ENCODE measurements at regions not wholly inside any gene's neighbourhood (a gene's known extent, or its start where the extent isn't known, plus 50 kb on each side); places are given as distances from the start of the nearest gene placed in this dataset.

GRCh38 chr3:189057369-189057768 is 114.4 kb upstream of the TPRG1 start:
- 81 to 95% (median 90%) methylated on average over 1 of the region's 1 CpG for WGBS, 5 donors
- no peaks in the 10 kb centered on the region for H3K4me1 ChIP-seq
- no peak overlapping the region for H3K27ac ChIP-seq
- H3K36me3 ChIP-seq: no peaks in the 10 kb centered on the region
- DNase-seq: no peak
- H3K9me3 ChIP-seq: peaks cover 0 to 8% (median 6%) of the 10 kb centered on the region in 4 donors
- TF ChIP-seq CTCF (IDR thresholded peaks at IDR 0.05): no peak
- TF ChIP-seq POLR2A (IDR thresholded peaks at IDR 0.05): no peak
- no peak for TF ChIP-seq EP300 (IDR thresholded peaks at IDR 0.05)
- no peak for TF ChIP-seq POLR2AphosphoS5 (IDR thresholded peaks at IDR 0.05)
- no peak overlapping the region for H3K4me3 ChIP-seq
- H3K27me3 ChIP-seq: no peaks in the 10 kb centered on the region
- intact Hi-C loops (cut with DNase I; ENCODE audit: low total_unique reads): no loop called here

- no peak overlapping the region for H3K27ac ChIP-seq
- TF ChIP-seq CTCF (IDR thresholded peaks at IDR 0.05) (no peak), POLR2A (IDR thresholded peaks at IDR 0.05) (no peak), EP300 (IDR thresholded peaks at IDR 0.05) (no peak), POLR2AphosphoS5 (IDR thresholded peaks at IDR 0.05) (no peak)
- DNase-seq: no peak
- no peaks in the 10 kb centered on the region for H3K27me3 ChIP-seq
- no peak overlapping the region for H3K4me3 ChIP-seq
- H3K36me3 ChIP-seq: no peaks in the 10 kb centered on the region
- 57 to 74% (median 62%) methylated on average over 5 of the region's 5 CpGs for WGBS, 5 donors
- H3K9me3 ChIP-seq: peaks cover 0 to 8% (median 7%) of the 10 kb centered on the region in 4 donors
- no peaks in the 10 kb centered on the region for H3K4me1 ChIP-seq
- intact Hi-C loops (cut with DNase I; ENCODE audit: low total_unique reads): no loop called here
Observed at GRCh38 chr3:189058071-189058470, 113.7 kb upstream of the TPRG1 start.

GRCh38 chr3:189070965-189071364 is 100.8 kb upstream of the TPRG1 start:
- intact Hi-C loops (cut with DNase I; ENCODE audit: low total_unique reads): no loop called here
- TF ChIP-seq EP300 (IDR thresholded peaks at IDR 0.05) (no peak), CTCF (IDR thresholded peaks at IDR 0.05) (no peak), POLR2A (IDR thresholded peaks at IDR 0.05) (no peak), POLR2AphosphoS5 (IDR thresholded peaks at IDR 0.05) (no peak)
- no peaks in the 10 kb centered on the region for H3K36me3 ChIP-seq

GRCh38 chr3:189071446-189071845 is 100.3 kb upstream of the TPRG1 start:
- no peak for TF ChIP-seq EP300 (IDR thresholded peaks at IDR 0.05)
- no peak for TF ChIP-seq POLR2A (IDR thresholded peaks at IDR 0.05)
- no peak for TF ChIP-seq CTCF (IDR thresholded peaks at IDR 0.05)
- TF ChIP-seq POLR2AphosphoS5 (IDR thresholded peaks at IDR 0.05): no peak
- Histone ChIP-seq H3K4me1 (no peaks in the 10 kb centered on the region), H3K27ac (no peak overlapping the region), H3K27me3 (no peaks in the 10 kb centered on the region), H3K4me3 (no peak overlapping the region), H3K9me3 (peaks cover 0 to 15% (median 4%) of the 10 kb centered on the region in 4 donors), H3K36me3 (no peaks in the 10 kb centered on the region)
- intact Hi-C loops (cut with DNase I; ENCODE audit: low total_unique reads): no loop called here
- WGBS, 5 donors: 69 to 91% (median 74%) methylated on average over 2 of the region's 2 CpGs
- DNase-seq: no peak

More at GRCh38 chr3:189070965-189071364, 100.8 kb upstream of the TPRG1 start:
- H3K27ac ChIP-seq: no peak overlapping the region
- no peaks in the 10 kb centered on the region for H3K4me1 ChIP-seq
- no peaks in the 10 kb centered on the region for H3K27me3 ChIP-seq
- no peak overlapping the region for H3K4me3 ChIP-seq
- peaks cover 0 to 15% (median 4%) of the 10 kb centered on the region in 4 donors for H3K9me3 ChIP-seq
- no peak for DNase-seq
